ENCODE measurements at regions not wholly inside any gene's neighbourhood (a gene's known extent, or its start where the extent isn't known, plus 50 kb on each side); places are given as distances from the start of the nearest gene placed in this dataset.

DNA sequence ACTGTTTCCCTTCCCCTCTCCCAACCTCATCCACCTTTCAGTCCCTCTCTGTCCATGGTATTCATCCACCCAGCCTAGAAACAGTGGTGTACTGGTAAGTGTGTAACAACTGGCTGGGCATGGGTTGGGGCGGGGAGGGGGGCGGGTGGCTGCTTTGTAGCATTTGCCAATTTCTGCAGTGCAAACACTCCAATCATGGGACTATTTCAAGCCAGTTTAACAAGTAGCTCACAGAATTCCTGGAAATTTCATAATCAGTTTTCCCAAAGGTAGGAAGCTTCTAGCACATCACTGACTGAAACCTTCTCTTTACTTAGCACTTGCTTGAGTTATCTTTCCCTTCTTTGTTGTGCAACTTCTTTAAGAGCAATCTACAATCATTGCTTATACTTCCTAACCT lies 100.8 kb upstream of the WASF3 start:
- intact Hi-C loops (cut with DNase I), result no loop called here
- no peaks in the 10 kb centered on the region for H3K9me3 ChIP-seq
- H3K36me3 ChIP-seq, result no peaks in the 10 kb centered on the region
- no peaks in the 10 kb centered on the region for H3K4me1 ChIP-seq
- no peak for DNase-seq
- no peak overlapping the region for H3K9ac ChIP-seq (ENCODE audit: low read depth in 2 of 2, low read length in 2 of 2)
- TF ChIP-seq, protein P1, sequence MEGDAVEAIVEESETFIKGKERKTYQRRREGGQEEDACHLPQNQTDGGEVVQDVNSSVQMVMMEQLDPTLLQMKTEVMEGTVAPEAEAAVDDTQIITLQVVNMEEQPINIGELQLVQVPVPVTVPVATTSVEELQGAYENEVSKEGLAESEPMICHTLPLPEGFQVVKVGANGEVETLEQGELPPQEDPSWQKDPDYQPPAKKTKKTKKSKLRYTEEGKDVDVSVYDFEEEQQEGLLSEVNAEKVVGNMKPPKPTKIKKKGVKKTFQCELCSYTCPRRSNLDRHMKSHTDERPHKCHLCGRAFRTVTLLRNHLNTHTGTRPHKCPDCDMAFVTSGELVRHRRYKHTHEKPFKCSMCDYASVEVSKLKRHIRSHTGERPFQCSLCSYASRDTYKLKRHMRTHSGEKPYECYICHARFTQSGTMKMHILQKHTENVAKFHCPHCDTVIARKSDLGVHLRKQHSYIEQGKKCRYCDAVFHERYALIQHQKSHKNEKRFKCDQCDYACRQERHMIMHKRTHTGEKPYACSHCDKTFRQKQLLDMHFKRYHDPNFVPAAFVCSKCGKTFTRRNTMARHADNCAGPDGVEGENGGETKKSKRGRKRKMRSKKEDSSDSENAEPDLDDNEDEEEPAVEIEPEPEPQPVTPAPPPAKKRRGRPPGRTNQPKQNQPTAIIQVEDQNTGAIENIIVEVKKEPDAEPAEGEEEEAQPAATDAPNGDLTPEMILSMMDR (IDR thresholded peaks at IDR 0.05), result no peak
- H3K27ac ChIP-seq, result no peak overlapping the region
- no peak overlapping the region for H3K4me3 ChIP-seq
- no peaks in the 10 kb centered on the region for H3K27me3 ChIP-seq

DNA sequence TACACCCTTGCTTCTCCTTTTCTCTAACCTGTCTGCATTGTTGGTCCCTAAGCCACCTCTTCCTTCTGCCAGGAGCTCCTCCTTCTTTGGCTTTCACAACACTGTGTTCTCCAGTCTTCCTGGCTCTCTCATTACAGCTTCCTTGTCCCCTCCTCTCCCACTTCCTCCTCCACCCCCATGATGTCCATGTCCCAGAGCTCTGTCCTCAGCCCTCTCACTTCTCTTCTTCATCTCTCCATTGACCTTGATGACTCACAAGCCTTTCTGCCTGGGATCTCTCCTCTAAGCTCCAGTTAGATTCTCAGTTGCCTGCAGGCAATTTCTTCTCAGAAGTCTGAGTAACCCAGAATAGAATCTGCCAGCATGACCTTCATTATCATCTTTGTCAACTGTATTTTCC lies 100.3 kb upstream of the WASF3 start:
- H3K27ac ChIP-seq, result no peak overlapping the region
- H3K4me3 ChIP-seq, result no peak overlapping the region
- no peaks in the 10 kb centered on the region for H3K27me3 ChIP-seq
- TF ChIP-seq, protein P1 (IDR thresholded peaks at IDR 0.05), result no peak
- no peaks in the 10 kb centered on the region for H3K4me1 ChIP-seq
- no peaks in the 10 kb centered on the region for H3K9me3 ChIP-seq
- no peak overlapping the region for H3K9ac ChIP-seq (ENCODE audit: low read depth in 2 of 2, low read length in 2 of 2)
- no peaks in the 10 kb centered on the region for H3K36me3 ChIP-seq
- no peak for DNase-seq
- intact Hi-C loops (cut with DNase I), result no loop called here

DNA sequence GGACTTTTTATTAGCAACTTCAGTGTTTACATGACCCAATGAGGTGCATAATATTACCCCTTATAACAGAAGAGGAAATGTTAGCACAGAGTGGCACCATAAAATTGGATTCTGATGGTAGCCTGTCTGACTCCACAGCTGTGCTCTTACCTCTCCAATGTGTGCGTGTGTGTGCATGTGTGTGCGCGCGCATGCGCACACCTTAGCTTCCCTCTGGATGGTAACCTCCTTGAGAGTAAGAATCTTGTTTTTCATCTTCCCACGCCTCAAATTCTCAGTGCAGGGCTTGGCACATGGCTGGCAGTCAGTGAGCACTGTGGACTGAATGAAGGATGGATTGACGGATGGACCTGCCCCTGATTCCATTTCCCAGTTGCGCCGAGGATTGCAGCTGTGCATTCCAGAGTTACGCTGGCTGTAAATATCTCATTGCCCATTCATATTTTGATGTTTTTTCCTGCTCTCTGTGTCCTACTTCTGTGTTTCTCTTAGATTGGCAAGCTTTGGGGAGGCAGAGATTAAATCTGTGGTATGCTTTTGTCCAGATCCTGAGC lies 99.2 kb upstream of the WASF3 start:
- Histone ChIP-seq H3K27ac (no peak overlapping the region), H3K36me3 (no peaks in the 10 kb centered on the region), H3K9ac (ENCODE audit: low read depth in 2 of 2, low read length in 2 of 2) (no peak overlapping the region), H3K9me3 (no peaks in the 10 kb centered on the region), H3K4me3 (no peak overlapping the region), H3K27me3 (no peaks in the 10 kb centered on the region), H3K4me1 (no peaks in the 10 kb centered on the region)
- TF ChIP-seq, protein P1 (IDR thresholded peaks at IDR 0.05), result no peak
- intact Hi-C loops (cut with DNase I), result no loop called here
- no peak for DNase-seq

DNA sequence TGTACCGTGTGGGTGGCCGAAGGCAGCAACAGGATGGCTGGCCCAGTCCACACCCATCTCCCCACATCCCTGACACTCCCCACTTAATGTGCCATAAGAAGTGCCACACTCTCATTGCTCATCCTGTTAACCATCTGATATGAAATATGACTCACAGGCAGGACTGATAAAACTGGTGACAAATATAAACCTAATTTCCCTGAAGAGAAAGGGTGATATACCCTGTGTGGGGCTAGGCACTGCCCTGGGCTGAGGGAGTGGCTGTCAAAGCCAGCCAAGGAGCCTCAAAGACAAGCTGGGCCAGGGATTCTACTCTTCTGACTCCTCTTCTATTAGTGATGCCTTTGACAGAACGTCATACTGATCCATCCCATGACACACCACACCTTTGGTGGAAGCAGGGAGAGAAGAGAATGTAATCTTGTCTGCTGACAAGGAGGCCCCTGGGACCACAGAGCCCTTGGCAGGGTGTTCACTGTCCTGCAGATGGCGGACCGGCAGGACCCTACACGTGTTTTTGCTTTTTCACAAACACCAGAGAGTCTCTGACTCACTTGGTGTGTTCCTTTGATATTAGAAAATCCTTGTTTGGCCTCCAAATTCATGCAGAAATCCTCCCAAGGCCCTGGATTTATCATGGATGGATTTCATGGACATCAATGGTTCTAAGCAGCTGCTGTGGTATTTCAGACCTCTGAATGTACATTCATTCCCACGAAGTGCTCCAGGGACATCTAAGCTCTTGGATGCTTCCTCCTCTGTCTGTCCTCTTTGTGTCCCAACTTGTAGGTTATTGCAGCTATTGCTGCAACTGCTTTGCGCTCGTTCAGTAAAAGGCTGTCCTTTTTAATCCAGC lies 98.0 kb upstream of the WASF3 start:
- no peak overlapping the region for H3K4me3 ChIP-seq
- H3K27ac ChIP-seq, result no peak overlapping the region
- intact Hi-C loops (cut with DNase I), result no loop called here
- no peak overlapping the region for H3K9ac ChIP-seq (ENCODE audit: low read depth in 2 of 2, low read length in 2 of 2)
- TF ChIP-seq, protein P1 (IDR thresholded peaks at IDR 0.05), result no peak
- no peaks in the 10 kb centered on the region for H3K9me3 ChIP-seq
- no peaks in the 10 kb centered on the region for H3K4me1 ChIP-seq
- H3K36me3 ChIP-seq, result no peaks in the 10 kb centered on the region
- no peaks in the 10 kb centered on the region for H3K27me3 ChIP-seq
- no peak for DNase-seq

DNA sequence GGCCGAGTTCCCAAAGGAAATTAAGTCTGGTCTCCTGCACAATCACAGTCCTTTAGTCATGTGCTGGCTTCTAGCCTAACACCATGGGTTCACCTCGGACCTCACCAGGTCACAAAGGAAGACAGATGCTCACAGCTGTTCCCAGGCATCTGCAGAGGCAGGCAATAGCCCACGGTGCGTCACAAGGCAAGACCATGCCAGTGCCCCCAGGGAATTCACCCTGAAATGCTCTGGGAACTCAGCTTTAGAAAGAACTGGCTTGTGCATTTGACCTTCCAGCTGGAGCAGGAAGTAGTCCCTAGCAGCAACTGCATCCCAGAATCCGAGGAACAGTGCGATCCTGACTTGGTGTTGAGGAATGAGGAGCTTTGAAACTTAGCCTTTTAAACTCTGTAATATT lies 96.8 kb upstream of the WASF3 start:
- no peak for DNase-seq
- TF ChIP-seq, protein P1 (IDR thresholded peaks at IDR 0.05), result no peak
- Histone ChIP-seq H3K27ac (no peak overlapping the region), H3K4me3 (no peak overlapping the region), H3K9me3 (no peaks in the 10 kb centered on the region), H3K4me1 (no peaks in the 10 kb centered on the region), H3K27me3 (no peaks in the 10 kb centered on the region), H3K9ac (ENCODE audit: low read depth in 2 of 2, low read length in 2 of 2) (no peak overlapping the region), H3K36me3 (no peaks in the 10 kb centered on the region)
- intact Hi-C loops (cut with DNase I), result no loop called here
